ENCODE measurements at regions not wholly inside any gene's neighbourhood (a gene's known extent, or its start where the extent isn't known, plus 50 kb on each side); places are given as distances from the start of the nearest gene placed in this dataset.

GRCh38 chr15:31262143-31262530 lies 64.5 kb upstream of the KLF13 start:
- DNase-seq (ENCODE audit: extremely low spot score), result no peak
- intact Hi-C loops (cut with DNase I), result no loop called here
- Histone ChIP-seq H3K27me3 (no peaks in the 10 kb centered on the region), H3K27ac (replicated peaks in 1 of 4) (no peak overlapping the region), H3K36me3 (no peaks in the 10 kb centered on the region), H3K4me1 (peaks cover 11 to 33% (median 22%) of the 10 kb centered on the region in 4 donors), H3K4me3 (no peak overlapping the region), H3K9me3 (no peaks in the 10 kb centered on the region)
- WGBS, result 83% methylated on average over 4 of the region's 4 CpGs
- no peak for TF ChIP-seq POLR2AphosphoS5 (IDR thresholded peaks at IDR 0.05)
- no peak for TF ChIP-seq EP300 (IDR thresholded peaks at IDR 0.05)
- no peak for TF ChIP-seq POLR2A (IDR thresholded peaks at IDR 0.05; ENCODE audit: low read depth)
- TF ChIP-seq CTCF (IDR thresholded peaks at IDR 0.05), result no peak

- TF ChIP-seq POLR2A (IDR thresholded peaks at IDR 0.05; ENCODE audit: low read depth) (no peak), EP300 (IDR thresholded peaks at IDR 0.05) (no peak)
- H3K27ac ChIP-seq (replicated peaks in 1 of 4), result peak overlapping the region; percentile 26 to 61 (median 58)
- no peak for DNase-seq (ENCODE audit: extremely low spot score)
- H3K27me3 ChIP-seq, result no peaks in the 10 kb centered on the region
- H3K9me3 ChIP-seq, result no peaks in the 10 kb centered on the region
- intact Hi-C loops (cut with DNase I), result no loop called here
- peaks cover 11 to 33% (median 23%) of the 10 kb centered on the region in 4 donors for H3K4me1 ChIP-seq
- no peaks in the 10 kb centered on the region for H3K36me3 ChIP-seq
- WGBS, result 91% methylated on average over 12 of the region's 12 CpGs
- H3K4me3 ChIP-seq, result no peak overlapping the region
Measured at GRCh38 chr15:31262901-31263671, 63.5 kb upstream of the KLF13 start.

GRCh38 chr15:31263751-31264558 lies 62.7 kb upstream of the KLF13 start:
- intact Hi-C loops (cut with DNase I), result no loop called here
- Histone ChIP-seq H3K9me3 (no peaks in the 10 kb centered on the region), H3K27me3 (no peaks in the 10 kb centered on the region), H3K4me1 (peaks cover 11 to 33% (median 23%) of the 10 kb centered on the region in 4 donors), H3K4me3 (no peak overlapping the region), H3K27ac (replicated peaks in 1 of 4) (peak overlapping the region; percentile 26 to 61 (median 58)), H3K36me3 (no peaks in the 10 kb centered on the region)
- WGBS, result 65% methylated on average over 16 of the region's 24 CpGs
- peak; percentile 94 for DNase-seq (ENCODE audit: extremely low spot score)
- TF ChIP-seq EP300 (IDR thresholded peaks at IDR 0.05), result no peak

- Histone ChIP-seq H3K27me3 (no peaks in the 10 kb centered on the region), H3K27ac (replicated peaks in 1 of 4) (peak overlapping the region in 3 of 4 donors; percentile 56 to 61 (median 60)), H3K9me3 (no peaks in the 10 kb centered on the region), H3K36me3 (no peaks in the 10 kb centered on the region), H3K4me1 (peaks cover 11 to 33% (median 23%) of the 10 kb centered on the region in 4 donors), H3K4me3 (no peak overlapping the region)
- TF ChIP-seq POLR2AphosphoS5 (IDR thresholded peaks at IDR 0.05), result no peak
- no peak for TF ChIP-seq EP300 (IDR thresholded peaks at IDR 0.05)
- TF ChIP-seq POLR2A (IDR thresholded peaks at IDR 0.05; ENCODE audit: low read depth), result no peak
- TF ChIP-seq CTCF (IDR thresholded peaks at IDR 0.05), result no peak
- intact Hi-C loops (cut with DNase I), result no loop called here
- 90% methylated on average over 5 of the region's 6 CpGs for WGBS
- DNase-seq (ENCODE audit: extremely low spot score), result no peak
Measured at GRCh38 chr15:31264559-31265089, 62.0 kb upstream of the KLF13 start.

GRCh38 chr15:31265090-31265870 lies 61.4 kb upstream of the KLF13 start:
- TF ChIP-seq POLR2A (IDR thresholded peaks at IDR 0.05; ENCODE audit: low read depth) (no peak), POLR2AphosphoS5 (IDR thresholded peaks at IDR 0.05) (no peak), EP300 (IDR thresholded peaks at IDR 0.05) (no peak), CTCF (IDR thresholded peaks at IDR 0.05) (no peak)
- Histone ChIP-seq H3K27me3 (no peaks in the 10 kb centered on the region), H3K27ac (replicated peaks in 1 of 4) (no peak overlapping the region), H3K36me3 (no peaks in the 10 kb centered on the region), H3K4me1 (peaks cover 11 to 33% (median 23%) of the 10 kb centered on the region in 4 donors), H3K4me3 (no peak overlapping the region), H3K9me3 (no peaks in the 10 kb centered on the region)
- WGBS, result 85% methylated on average over 13 of the region's 21 CpGs
- DNase-seq (ENCODE audit: extremely low spot score), result peak; percentile 50
- intact Hi-C loops (cut with DNase I), result no loop called here
